Activated CD4-positive, alpha-beta T cell treated with anti-CD3 and anti-CD28 coated beads, Interleukin-10, Interleukin-2, amounts not matched to agents 100 ng/mL and 50 ng/mL, durations not matched to agents 16 hours and 8 hours (primary cell): ENCODE measurements at regions not wholly inside any gene's neighbourhood (a gene's known extent, or its start where the extent isn't known, plus 50 kb on each side); places are given as distances from the start of the nearest gene placed in this dataset.
"Not testable (repeated sequence)": the region's sequence is repeated elsewhere in the genome, so short reads cannot be mapped to it uniquely, and the experiment has no call there.

ENCODE experiments used
- DNase-seq: peaks from one replicate; pipeline ENCODE4 v3.0.0-alpha.2; 2020

DNA sequence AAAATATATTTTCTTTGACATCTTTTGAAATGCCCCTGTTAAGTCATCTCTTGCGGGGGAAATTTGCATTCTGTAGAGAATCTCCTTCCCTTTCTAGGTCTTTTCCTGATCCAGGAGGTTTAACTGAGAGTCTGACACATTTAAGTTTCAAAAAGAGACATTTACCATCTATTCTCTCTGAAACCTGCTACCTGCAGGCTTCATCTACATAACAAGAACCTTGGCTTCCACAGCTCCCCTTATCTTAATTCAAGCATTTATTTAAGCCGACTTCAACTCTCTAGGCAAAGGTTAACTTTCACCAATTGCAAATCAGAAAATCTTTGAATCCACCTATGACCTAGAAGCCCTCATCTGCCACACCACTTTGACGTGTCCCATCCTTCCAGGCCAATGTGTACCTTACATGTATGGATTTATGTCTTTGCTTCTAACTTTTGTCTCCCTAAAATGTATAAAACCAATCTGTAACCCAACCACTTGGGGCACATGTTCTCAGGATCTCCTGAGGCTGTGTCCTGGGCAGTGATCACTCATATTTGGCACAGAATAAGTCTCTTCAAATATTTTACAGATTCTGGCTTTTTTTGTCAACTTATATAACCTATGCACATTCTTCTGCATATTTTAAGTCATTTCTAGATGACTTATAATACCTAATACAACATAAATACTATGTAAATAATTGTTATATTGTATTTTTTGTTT lies 666.7 kb downstream of the UTRN start:
- DNase-seq: no peak

DNA sequence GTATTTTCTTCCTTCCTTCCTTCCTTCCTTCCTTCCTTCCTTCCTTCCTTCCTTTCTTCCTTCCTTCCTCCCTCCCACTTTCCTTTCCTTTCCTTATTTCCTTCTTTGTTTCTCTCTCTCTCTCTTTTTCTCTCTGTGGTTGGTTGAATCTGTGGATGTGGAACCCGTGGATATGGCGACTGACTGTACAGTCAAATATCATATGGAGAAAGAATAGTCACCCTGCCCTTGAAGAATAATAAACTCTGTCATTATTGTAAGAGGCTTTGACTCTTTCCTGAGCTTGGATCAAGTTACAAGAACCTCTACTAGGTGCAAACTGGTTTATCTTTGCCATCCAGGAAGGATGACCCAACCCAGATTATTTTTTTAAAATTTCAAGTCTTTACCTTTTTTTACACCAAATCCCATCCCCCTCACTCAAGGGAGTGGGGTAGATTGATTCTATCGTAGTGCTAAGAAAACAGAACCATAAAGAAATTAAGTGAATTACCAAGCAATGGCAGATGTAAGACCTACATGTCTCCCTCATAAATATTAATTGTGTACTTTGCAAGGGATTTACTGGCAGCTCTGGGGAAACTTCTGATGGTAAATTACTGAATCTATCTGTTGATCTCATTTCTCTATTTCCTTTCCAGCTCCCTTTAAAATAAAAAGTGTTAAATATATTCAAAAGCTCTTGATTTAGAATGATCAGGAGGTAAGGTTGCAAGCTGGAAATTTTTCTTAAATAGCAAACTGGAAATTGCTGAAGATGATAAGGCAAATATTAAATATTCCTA lies 667.5 kb downstream of the UTRN start:
- DNase-seq: no peak

DNA sequence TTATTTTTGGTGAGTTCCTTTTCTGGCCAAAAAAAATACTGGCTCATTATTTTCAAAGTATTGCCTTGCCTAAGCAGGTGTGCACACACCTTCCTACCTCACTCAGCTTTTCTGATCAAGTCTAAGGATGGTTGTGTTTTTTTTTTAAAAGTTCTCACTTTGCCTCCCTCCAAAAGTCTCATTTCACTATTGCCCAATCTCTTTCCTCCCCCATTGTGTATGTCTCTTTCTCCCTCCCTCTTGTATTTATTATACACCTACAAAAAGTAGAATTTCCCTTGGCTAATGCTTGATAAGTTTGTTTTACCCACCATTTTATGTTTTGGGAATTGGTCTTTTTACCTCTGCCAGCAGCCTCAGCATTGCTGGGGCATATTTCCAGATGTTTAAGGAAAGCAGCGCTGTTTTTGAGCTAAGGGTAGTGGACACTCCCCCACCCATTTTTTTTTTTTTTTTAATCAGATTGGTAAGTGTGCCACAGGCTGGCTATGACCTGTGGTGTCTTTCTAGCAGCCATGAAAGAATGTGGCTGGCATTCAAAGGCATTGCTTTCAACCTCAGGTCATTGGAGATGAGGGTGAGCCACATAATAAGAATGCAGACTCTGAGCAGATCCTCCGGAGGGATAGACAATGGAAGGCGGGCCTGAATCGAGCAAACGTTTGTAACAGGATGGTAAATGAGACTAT lies 668.6 kb downstream of the UTRN start:
- DNase-seq: no peak

- DNase-seq: no peak
Observed at GRCh38 chr6:144954241-144954556, 669.1 kb downstream of the UTRN start.

- DNase-seq: no peak
Observed at GRCh38 chr6:144955392-144955791, 670.3 kb downstream of the UTRN start.

- no peak for DNase-seq
Observed at GRCh38 chr6:144955859-144956258, 670.7 kb downstream of the UTRN start.

DNA sequence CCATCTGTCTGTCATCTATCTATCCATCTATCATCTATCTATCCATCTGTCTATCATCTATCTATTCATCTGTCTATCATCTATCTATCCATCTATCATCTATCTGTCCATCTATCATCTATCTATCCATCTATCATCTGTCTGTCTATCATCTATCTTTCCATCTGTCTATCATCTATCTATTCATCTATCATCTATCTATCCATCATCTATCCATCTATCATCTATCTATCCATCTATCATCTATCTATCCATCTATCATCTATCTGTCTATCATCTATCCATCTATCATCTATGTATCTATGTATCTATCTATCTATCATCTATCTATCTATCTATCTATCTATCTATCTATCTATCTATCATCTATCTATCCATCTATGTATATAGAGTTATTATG lies 671.6 kb downstream of the UTRN start:
- DNase-seq: not testable (repeated sequence)

DNA sequence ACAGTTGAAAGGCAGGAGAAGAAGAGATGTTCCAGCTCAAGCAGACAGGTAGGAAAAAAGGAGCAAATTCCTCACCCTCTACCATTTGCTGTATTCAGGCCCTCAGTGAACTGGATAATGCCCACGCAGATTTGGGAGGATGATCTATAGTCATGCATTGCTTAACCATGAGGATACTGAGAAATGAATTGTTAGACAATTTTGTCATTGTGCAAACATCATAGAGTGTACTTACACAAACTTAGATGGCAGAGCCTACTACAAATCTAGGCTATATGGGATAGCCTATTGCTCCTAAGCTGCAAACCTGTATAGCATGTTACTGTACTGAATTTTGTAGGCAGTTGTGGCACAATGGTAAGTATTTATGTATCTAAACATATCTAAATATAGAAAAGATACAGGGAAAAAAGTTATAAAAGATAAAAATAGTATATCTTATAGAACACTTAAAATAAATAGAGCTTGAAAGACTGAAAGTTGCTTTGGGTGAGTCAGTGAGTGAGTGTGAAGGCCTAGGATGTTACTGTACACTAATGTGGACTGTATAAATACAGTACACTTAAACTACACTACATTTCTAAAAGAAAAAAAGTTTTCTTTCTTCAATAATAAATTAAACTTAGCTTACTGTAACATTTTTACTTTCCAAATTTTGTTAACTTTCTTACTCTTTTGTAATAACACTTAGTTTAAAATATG lies 672.3 kb downstream of the UTRN start:
- DNase-seq: no peak

DNA sequence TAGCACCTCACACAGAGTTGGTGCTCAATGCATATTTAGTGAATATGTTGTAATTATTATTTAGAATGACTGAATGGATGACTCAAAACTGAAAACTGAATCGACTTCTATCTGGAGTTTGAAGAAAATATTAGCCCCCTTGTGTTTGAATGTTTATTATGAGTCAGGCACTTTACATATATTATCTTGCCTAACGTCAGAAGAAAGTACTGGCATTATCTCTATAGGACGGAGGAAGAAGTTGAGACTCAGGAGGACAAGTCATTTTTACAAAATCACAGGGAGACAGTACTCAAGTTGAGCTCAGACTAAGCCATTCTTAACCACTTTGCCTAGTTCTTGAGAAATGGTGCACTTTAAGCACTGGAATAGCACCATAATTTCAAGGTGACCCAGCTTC lies 684.0 kb downstream of the UTRN start:
- no peak for DNase-seq

DNA sequence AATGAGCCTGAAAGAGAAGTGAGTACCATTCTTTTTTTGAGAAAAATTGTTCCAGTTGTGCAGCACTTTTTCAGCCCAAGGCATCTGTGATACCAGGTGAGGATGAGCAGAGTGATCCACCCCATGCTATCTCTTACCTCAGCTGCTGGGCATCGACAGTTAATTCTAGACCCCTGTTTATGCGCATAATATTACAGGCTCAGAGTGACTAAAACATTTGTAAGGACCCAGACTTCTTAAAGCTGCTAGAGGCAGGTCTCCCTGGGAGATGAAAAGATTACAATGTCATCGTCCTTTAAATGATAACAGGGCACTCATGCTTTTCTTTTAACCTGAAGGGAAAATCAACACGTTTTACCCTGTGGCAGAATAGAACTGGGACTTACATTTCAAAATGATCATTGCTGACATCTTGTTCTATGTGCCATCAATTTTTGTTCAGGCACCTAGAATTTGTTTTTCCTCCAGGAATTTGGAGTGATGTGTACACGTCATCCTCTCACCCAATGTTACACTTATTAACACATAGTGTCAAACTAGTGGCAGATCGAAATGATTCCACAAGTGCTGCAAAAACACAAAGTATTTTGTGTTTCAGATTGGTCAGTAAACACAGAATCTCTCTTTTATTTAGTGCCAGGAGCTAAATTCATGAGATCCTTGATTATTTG lies 684.6 kb downstream of the UTRN start:
- no peak for DNase-seq

DNA sequence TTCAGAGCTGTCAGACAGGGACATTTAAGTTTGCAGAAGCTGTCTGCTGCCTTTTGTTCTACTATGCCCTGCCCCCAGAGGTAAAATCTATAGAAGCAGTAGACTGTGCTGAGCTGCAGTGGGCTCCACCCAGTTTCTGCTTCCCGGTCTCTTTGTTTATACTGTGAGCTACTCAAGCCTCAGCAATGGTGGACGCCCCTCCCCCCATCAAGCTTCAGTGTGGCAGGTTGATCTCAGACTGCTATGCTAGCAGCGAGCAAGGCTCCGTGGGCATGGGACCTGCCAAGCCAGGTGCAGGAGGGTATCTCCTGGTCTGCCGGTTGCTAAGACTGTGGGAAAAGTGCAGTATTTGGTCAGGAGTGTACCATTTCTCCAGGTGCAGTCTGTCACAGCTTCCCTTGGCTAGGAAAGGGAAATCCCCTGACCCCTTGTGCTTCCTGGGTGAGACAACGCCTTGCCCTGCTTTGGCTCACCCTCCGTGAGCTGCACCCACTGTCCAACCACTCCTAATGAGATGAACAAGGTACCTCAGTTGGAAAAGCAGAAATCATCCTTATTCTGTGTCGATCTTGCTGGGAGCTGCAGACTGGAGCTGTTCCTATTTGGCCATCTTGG lies 692.2 kb downstream of the UTRN start:
- DNase-seq: not testable (repeated sequence)

- no peak for DNase-seq
Observed at GRCh38 chr6:144978208-144978607, 693.1 kb downstream of the UTRN start.

GRCh38 chr6:144986271-144986670 lies 701.1 kb downstream of the UTRN start:
- no peak for DNase-seq

DNA sequence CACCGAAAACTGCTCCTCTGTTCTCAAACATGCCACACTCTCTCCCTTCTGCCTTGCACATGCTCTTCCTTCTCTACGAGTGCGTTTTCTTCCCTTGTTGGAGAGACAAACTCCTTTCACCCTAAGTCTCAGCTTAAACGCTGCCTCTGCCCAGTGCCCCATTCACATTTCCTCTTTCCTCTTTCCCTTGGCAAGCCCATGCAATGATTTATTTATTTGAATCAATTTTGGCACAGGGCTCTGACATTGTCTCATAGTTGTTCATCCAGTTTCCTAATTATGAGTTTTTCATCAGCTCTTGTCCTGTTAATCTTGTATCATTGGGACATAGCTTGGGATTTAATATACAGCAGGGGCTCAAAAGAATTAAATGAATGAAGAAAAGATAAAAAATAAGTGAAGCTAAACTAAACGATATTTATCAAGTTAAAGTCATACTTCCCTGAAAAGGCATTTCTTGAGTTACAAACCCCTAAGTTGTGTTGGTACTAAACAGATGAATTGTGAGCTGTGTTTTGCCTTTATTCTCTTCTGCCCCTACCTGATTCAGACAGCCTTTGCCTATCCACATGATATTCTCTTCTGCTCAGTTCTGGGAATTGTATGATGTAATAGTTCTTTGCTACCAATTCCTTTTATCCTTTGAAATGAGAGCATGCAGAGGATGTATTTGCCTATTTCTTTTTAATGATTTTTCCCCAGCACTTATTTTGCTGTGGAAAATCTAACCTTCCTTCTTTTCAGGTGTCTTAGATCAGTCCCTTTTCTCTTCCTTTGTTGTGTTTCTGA lies 704.4 kb downstream of the UTRN start:
- DNase-seq: no peak

GRCh38 chr6:144990784-144991183 lies 705.6 kb downstream of the UTRN start:
- DNase-seq: no peak

GRCh38 chr6:144993870-144994269 lies 708.7 kb downstream of the UTRN start:
- no peak for DNase-seq

DNA sequence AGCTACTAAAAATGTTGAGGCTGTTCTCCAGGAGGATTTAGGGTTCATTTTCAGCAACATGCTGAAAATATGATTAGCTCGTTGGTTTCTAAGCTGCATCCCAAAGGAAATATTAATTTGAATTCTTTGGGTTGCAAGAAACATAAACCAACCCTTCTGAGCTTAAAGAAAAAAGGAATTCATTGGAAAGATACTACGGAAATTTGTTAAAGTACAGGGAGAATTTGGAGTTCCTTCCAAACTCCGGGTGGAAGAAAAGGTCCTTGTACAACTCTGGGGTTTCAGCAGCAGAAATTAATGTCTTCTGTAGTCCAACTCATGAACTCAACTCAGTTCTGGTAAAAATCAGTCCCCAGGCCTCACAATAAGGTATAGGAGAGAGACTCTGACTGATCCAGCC lies 712.9 kb downstream of the UTRN start:
- no peak for DNase-seq

GRCh38 chr6:144999127-144999526 lies 714.0 kb downstream of the UTRN start:
- DNase-seq: no peak

- DNase-seq: no peak
Observed at GRCh38 chr6:145003145-145003544, 718.0 kb downstream of the UTRN start.

DNA sequence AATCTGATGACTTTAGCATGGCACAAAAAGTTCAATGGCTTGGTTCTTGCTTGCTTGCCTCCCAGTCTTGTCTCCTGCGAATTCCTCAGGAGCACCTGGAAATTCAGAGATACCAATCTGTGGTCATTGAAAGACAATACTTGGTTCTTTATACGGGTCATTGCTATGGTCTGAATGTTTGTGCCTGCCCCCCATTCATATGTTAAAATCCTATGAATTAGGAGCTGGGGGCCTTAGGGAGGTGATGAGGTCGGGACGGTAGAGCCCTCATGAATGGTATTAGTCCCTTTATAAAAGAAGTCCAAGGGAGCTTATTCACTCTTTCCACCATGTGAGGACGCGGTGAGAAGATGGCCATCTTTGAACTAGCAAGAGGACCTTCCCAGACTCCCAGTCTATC lies 721.8 kb downstream of the UTRN start:
- DNase-seq: no peak

DNA sequence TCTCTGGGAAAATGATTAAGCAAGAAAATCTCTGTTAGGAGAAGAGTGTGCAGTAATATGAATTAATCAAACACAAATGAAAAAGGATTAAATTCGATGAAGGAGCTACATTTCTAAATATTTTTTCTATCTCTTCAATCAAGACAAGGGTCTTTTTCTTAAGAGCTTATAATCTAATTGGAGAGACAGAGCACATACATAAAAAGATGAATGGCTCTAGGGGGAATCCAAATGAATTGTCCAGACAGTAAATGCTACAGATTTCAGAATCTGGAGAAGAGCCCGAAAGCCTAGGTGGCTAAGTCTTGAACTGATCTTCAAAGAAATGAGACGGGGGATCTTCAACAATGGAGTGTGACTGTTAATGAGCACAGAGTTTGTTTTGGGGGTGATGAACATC lies 723.6 kb downstream of the UTRN start:
- no peak for DNase-seq

DNA sequence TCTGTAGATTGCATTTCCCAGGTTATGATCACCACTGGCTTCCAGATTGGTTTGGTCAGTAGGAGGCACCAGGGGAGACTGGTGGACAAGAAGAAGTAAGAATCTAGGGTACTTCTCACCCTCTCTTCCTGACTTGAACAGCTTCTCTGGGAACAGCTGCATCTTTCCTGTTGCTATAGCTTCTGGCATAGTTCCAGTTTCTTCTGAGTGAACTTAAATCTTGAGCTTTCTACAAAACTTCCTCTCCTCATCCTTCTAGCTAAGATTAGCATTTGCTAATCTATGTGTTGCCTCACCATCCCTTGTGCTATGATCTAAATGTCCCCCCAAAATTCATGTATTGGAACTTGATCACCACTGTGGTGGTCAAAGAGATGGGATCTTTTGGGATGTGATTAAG lies 724.6 kb downstream of the UTRN start:
- no peak for DNase-seq
